OCI-LY3 (cell line): ENCODE measurements at regions not wholly inside any gene's neighbourhood (a gene's known extent, or its start where the extent isn't known, plus 50 kb on each side); places are given as distances from the start of the nearest gene placed in this dataset.
"Not testable (repeated sequence)": the region's sequence is repeated elsewhere in the genome, so short reads cannot be mapped to it uniquely, and the experiment has no call there.

Source experiments
- H2AFZ ChIP-seq: fragments of 200-600, 300-600 bp; shearing (Covaris generic); 2 replicates; pipeline ENCODE4 v1.6.0; 2014; ENCODE audit warnings: antibody characterized with exemption, low read depth, low read length
- H3K27ac ChIP-seq: fragments of 200-600, 300-600 bp; sonication (generic); 2 replicates; pipeline ENCODE4 v1.5.1; 2014; ENCODE audit warnings: mild to moderate bottlenecking, low read length, moderate library complexity, mixed read lengths
- H3K27me3 ChIP-seq: fragments of 200-600, 300-600 bp; sonication (generic); 2 replicates; pipeline ENCODE4 v1.6.1; 2014; ENCODE audit warnings: low read depth, low read length, mixed read lengths
- H3K36me3 ChIP-seq: fragments of 200-600, 300-600 bp; sonication (generic); replicated peaks from 2 replicates; pipeline ENCODE3; 2014; ENCODE audit warnings: low read depth, low read length, mixed read lengths
- H3K4me1 ChIP-seq: fragments of 300-600, 200-600 bp; sonication (generic); 2 replicates; pipeline ENCODE4 v1.6.1; 2014; ENCODE audit warnings: low read length, mixed read lengths
- H3K4me2 ChIP-seq: fragments of 200-600, 300-600 bp; sonication (generic); 2 replicates; pipeline ENCODE4 v1.6.1; 2014; ENCODE audit warnings: low read length, mixed read lengths
- H3K4me3 ChIP-seq: fragments of 300-600, 200-600 bp; sonication (generic); 2 replicates; pipeline ENCODE4 v1.5.1; 2014; ENCODE audit warnings: antibody characterized with exemption, mild to moderate bottlenecking, low read length, moderate library complexity
- H3K79me2 ChIP-seq: fragments of 300-600, 200-600 bp; shearing (Covaris generic); 2 replicates; pipeline ENCODE4 v1.6.1; 2014; ENCODE audit warnings: mild to moderate bottlenecking, low read length, mixed read lengths
- H3K9ac ChIP-seq: fragments of 300-600, 200-600 bp; shearing (Covaris generic); 2 replicates; pipeline ENCODE4 v1.6.0; 2014; ENCODE audit warnings: mild to moderate bottlenecking, low read length, moderate library complexity
- H3K9me3 ChIP-seq: fragments of 200-600, 300-600 bp; shearing (Covaris generic); 2 replicates; pipeline ENCODE4 v1.6.1; 2014; ENCODE audit warnings: low read length, mixed read lengths; ENCODE audit not compliant: insufficient read depth
- H4K20me1 ChIP-seq: fragments of 200-600, 300-600 bp; sonication (generic); 2 replicates; pipeline ENCODE4 v1.6.1; 2016; ENCODE audit warnings: low read length, mixed read lengths; ENCODE audit not compliant: insufficient read depth
- CTCF ChIP-seq: fragments of 200-600, 300-600 bp; sonication (generic); IDR thresholded peaks from 2 replicates; pipeline ENCODE4 v1.5.1; 2014; ENCODE audit warnings: antibody characterized with exemption, low read length, low read depth
- EZH2phosphoT487 ChIP-seq: fragments of 200-600 bp; shearing (Covaris generic); IDR thresholded peaks from 2 replicates; pipeline ENCODE4 v1.6.1; 2018; ENCODE audit warnings: antibody characterized with exemption, mixed run types, low read depth

- Histone ChIP-seq H3K9me3 (no peaks in the 10 kb centered on the region), H3K79me2 (no peaks in the 10 kb centered on the region), H3K27ac (no peak overlapping the region), H3K4me3 (no peak overlapping the region), H3K4me2 (no peak overlapping the region), H3K4me1 (peaks cover 36% of the 10 kb centered on the region), H3K36me3 (no peaks in the 10 kb centered on the region), H2AFZ (no peak overlapping the region), H4K20me1 (no peaks in the 10 kb centered on the region), H3K9ac (no peak overlapping the region), H3K27me3 (no peaks in the 10 kb centered on the region)
- no peak for TF ChIP-seq EZH2phosphoT487
Measured at GRCh38 chr11:83350187-83350586, 64.0 kb upstream of the CCDC90B start.

- Histone ChIP-seq H2AFZ (peak overlapping the region; percentile 20; the same call in 1 of the 2 replicates), H3K4me3 (no peak overlapping the region), H3K4me1 (peaks cover 36% of the 10 kb centered on the region), H3K27ac (no peak overlapping the region), H3K36me3 (no peaks in the 10 kb centered on the region), H3K27me3 (no peaks in the 10 kb centered on the region), H3K9ac (no peak overlapping the region), H3K9me3 (no peaks in the 10 kb centered on the region), H3K4me2 (peak overlapping the region; percentile 19), H4K20me1 (no peaks in the 10 kb centered on the region), H3K79me2 (no peaks in the 10 kb centered on the region)
- TF ChIP-seq CTCF = no peak
- TF ChIP-seq EZH2phosphoT487 = no peak
Measured at GRCh38 chr11:83349296-83349695, 63.1 kb upstream of the CCDC90B start.

GRCh38 chr11:83346706-83347105, 60.5 kb upstream of the CCDC90B start:
- not testable (repeated sequence) for H3K79me2 ChIP-seq, H4K20me1 ChIP-seq, H3K27me3 ChIP-seq, H3K9me3 ChIP-seq, H3K36me3 ChIP-seq
- Histone ChIP-seq H3K9ac (peak overlapping the region; percentile 22; the same call in 1 of the 2 replicates), H3K4me2 (peak overlapping the region; percentile 65), H3K27ac (peak overlapping the region; percentile 73), H2AFZ (peak overlapping the region; percentile 74; the same call in 1 of the 2 replicates), H3K4me1 (peaks cover 36% of the 10 kb centered on the region), H3K4me3 (peak overlapping the region; percentile 35)

- not testable (repeated sequence) for H3K9ac ChIP-seq, H3K79me2 ChIP-seq, H3K36me3 ChIP-seq, H3K27me3 ChIP-seq, H2AFZ ChIP-seq, H3K4me2 ChIP-seq, H3K9me3 ChIP-seq, H4K20me1 ChIP-seq, H3K4me3 ChIP-seq, H3K27ac ChIP-seq
- H3K4me1 ChIP-seq = peaks cover 39% of the 10 kb centered on the region
Measured at GRCh38 chr11:83344521-83344920, 58.4 kb upstream of the CCDC90B start.

- Histone ChIP-seq H4K20me1 (no peaks in the 10 kb centered on the region), H3K9ac (no peak overlapping the region), H3K27ac (no peak overlapping the region), H3K79me2 (no peaks in the 10 kb centered on the region), H3K36me3 (no peaks in the 10 kb centered on the region), H3K4me1 (peaks cover 6% of the 10 kb centered on the region; the same call in 1 of the 2 replicates), H3K4me3 (no peak overlapping the region), H2AFZ (no peak overlapping the region), H3K27me3 (no peaks in the 10 kb centered on the region), H3K9me3 (no peaks in the 10 kb centered on the region), H3K4me2 (no peak overlapping the region)
- TF ChIP-seq EZH2phosphoT487 = no peak
- no peak for TF ChIP-seq CTCF
Measured at GRCh38 chr11:83336993-83337392, 50.8 kb upstream of the CCDC90B start.
